ENCODE measurements at regions not wholly inside any gene's neighbourhood (a gene's known extent, or its start where the extent isn't known, plus 50 kb on each side); places are given as distances from the start of the nearest gene placed in this dataset.

DNA sequence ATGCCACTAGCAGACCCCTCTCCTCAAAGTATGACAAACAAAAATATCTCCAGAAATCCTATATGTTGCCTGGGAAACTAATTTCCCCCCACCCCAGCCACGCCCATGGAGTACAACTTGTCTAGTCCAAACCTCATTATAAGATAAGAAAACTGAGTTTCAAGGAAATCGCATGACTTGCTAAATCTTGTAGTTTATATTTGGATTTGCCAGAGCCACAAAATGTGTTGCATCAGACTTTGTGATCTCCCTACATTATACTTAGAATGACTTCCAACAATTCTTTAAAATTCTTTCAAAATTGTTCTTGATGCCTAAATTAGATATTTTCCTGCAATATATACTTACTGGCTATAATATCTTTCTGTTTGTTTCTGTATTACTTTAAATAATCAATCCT lies 1034.4 kb downstream of the IGSF11 start:
- Histone ChIP-seq H3K4me2 (ENCODE audit: low read length, poor library complexity, severe bottlenecking) (no peak overlapping the region), H2BK12ac (ENCODE audit: low read length in 2 of 2) (no peak overlapping the region), H3K4me3 (ENCODE audit: insufficient read depth in 1 of 2, low read depth in 1 of 2, low read length in 2 of 2) (no peak overlapping the region), H3K9ac (ENCODE audit: low read length) (no peak overlapping the region), H3K79me1 (replicated peaks; ENCODE audit: low read length, poor library complexity, severe bottlenecking) (no peaks in the 10 kb centered on the region), H2BK120ac (ENCODE audit: low read depth, low read length) (no peak overlapping the region), H2AK5ac (ENCODE audit: low read length, severe bottlenecking) (no peak overlapping the region), H3K27ac (ENCODE audit: low read length, poor library complexity, severe bottlenecking) (no peak overlapping the region), H4K8ac (ENCODE audit: low read length) (no peak overlapping the region), H3K4me1 (ENCODE audit: control insufficient read depth, insufficient read depth, low read depth, low read length) (peaks cover 9% of the 10 kb centered on the region), H3K9me3 (ENCODE audit: control insufficient read depth, low read length) (no peaks in the 10 kb centered on the region), H3K18ac (ENCODE audit: low read depth in 1 of 2, low read length in 2 of 2) (no peak overlapping the region), H2BK5ac (ENCODE audit: low read depth, low read length, poor library complexity, severe bottlenecking) (no peak overlapping the region), H3K23ac (ENCODE audit: low read length in 2 of 2) (no peak overlapping the region), H3K14ac (ENCODE audit: low read length in 2 of 2) (no peak overlapping the region), H2AFZ (ENCODE audit: low read depth, low read length) (no peak overlapping the region), H3K36me3 (ENCODE audit: control insufficient read depth in 1 of 2, insufficient read depth in 2 of 2, low read depth in 1 of 2, low read length in 2 of 2) (no peaks in the 10 kb centered on the region), H2BK15ac (ENCODE audit: low read depth, poor library complexity, severe bottlenecking) (no peak overlapping the region), H3K4ac (ENCODE audit: low read depth in 1 of 2, low read length in 2 of 2) (no peak overlapping the region), H3K27me3 (ENCODE audit: control insufficient read depth in 1 of 2, insufficient read depth in 1 of 2, low read length in 2 of 2) (peaks cover 0 to 19% of the 10 kb centered on the region in 2 experiments), H4K91ac (ENCODE audit: low read length) (no peak overlapping the region)
- no CpG with 5 or more reads among the region's 2 CpGs for WGBS
- peak; percentile 31 for DNase-seq

DNA sequence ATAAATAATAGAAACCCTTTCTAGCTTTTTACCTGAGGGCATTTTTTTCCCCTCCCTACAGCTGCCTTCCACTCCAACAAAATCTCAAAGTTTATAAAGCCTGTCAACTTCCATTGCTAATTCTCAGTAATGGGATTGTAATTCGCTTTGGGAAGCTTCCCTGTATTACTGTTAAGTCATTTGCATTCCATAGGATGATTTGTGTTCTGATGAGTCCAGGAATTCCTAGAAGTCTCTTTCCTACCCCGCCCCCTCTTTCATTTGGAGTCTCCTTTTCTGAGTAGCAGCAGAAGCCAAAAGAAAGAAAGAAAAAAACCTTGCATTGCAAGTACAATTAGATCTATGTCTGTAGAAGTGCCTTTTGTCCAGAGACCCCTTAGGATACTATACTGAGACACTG lies 1033.3 kb downstream of the IGSF11 start:
- no peak overlapping the region for H2BK120ac ChIP-seq (ENCODE audit: low read depth, low read length)
- no peak for DNase-seq
- no peak overlapping the region for H3K4me2 ChIP-seq (ENCODE audit: low read length, poor library complexity, severe bottlenecking)
- H3K4ac ChIP-seq (ENCODE audit: low read depth in 1 of 2, low read length in 2 of 2), result no peak overlapping the region
- no peak overlapping the region for H3K27ac ChIP-seq (ENCODE audit: low read length, poor library complexity, severe bottlenecking)
- no peak overlapping the region for H2AFZ ChIP-seq (ENCODE audit: low read depth, low read length)
- H3K9me3 ChIP-seq (ENCODE audit: control insufficient read depth, low read length), result no peaks in the 10 kb centered on the region
- no peak overlapping the region for H3K4me3 ChIP-seq (ENCODE audit: insufficient read depth in 1 of 2, low read depth in 1 of 2, low read length in 2 of 2)
- no peak overlapping the region for H3K9ac ChIP-seq (ENCODE audit: low read length)
- no peak overlapping the region for H2BK12ac ChIP-seq (ENCODE audit: low read length in 2 of 2)
- no peaks in the 10 kb centered on the region for H3K36me3 ChIP-seq (ENCODE audit: control insufficient read depth in 1 of 2, insufficient read depth in 2 of 2, low read depth in 1 of 2, low read length in 2 of 2)
- WGBS, result no CpG with 5 or more reads among the region's 2 CpGs
- no peak overlapping the region for H3K14ac ChIP-seq (ENCODE audit: low read length in 2 of 2)
- H3K79me1 ChIP-seq (replicated peaks; ENCODE audit: low read length, poor library complexity, severe bottlenecking), result no peaks in the 10 kb centered on the region
- no peak overlapping the region for H4K8ac ChIP-seq (ENCODE audit: low read length)
- no peak overlapping the region for H3K23ac ChIP-seq (ENCODE audit: low read length in 2 of 2)
- peaks cover 9% of the 10 kb centered on the region for H3K4me1 ChIP-seq (ENCODE audit: control insufficient read depth, insufficient read depth, low read depth, low read length)
- no peak overlapping the region for H3K18ac ChIP-seq (ENCODE audit: low read depth in 1 of 2, low read length in 2 of 2)
- no peak overlapping the region for H4K91ac ChIP-seq (ENCODE audit: low read length)
- no peak overlapping the region for H2BK5ac ChIP-seq (ENCODE audit: low read depth, low read length, poor library complexity, severe bottlenecking)
- peaks cover 0 to 9% of the 10 kb centered on the region in 2 experiments for H3K27me3 ChIP-seq (ENCODE audit: control insufficient read depth in 1 of 2, insufficient read depth in 1 of 2, low read length in 2 of 2)
- H2BK15ac ChIP-seq (ENCODE audit: low read depth, poor library complexity, severe bottlenecking), result no peak overlapping the region
- H2AK5ac ChIP-seq (ENCODE audit: low read length, severe bottlenecking), result no peak overlapping the region

DNA sequence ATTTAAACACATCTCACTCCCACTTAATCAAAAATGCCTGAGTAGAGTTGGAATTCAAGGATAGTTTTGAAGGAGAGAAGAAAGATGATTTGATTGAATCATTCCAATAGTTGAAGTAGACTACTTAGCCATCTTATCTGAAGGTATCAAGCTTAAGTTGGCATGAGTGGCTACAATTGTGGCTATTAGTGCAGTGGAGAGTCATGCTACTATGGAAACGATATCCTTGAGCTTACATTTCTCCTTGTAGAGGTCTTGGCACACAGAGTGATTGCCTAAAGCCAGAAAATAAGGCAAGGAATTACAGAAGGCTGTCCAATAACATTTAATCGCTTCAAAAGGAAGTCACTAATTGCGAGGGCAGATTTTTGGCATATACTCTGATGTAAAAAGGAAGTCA lies 1022.7 kb downstream of the IGSF11 start:
- WGBS, result 86% methylated on average over 3 of the region's 3 CpGs

DNA sequence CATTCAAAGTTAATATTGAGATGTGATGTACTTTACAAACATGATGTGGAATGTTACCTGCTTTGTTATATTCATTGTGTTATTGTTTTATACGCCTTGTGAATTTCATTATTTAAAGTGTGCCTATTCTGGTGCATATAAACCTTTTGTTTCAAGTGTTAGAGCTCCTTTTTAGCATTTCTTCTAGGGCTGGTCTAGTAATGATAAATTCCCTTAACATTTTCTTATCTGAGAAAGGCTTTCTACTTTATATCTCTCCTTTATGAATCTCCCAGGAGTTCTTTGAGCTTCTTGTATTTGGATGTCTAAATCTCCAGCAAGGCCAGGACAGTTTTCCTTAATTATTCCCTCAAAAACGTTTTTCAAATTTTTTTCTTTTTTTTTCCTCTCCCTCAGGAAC lies 1005.6 kb downstream of the IGSF11 start:
- no peak overlapping the region for H3K9ac ChIP-seq (ENCODE audit: low read length)
- WGBS, result 20% methylated on average over 1 of the region's 2 CpGs
- H2BK5ac ChIP-seq (ENCODE audit: low read depth, low read length, poor library complexity, severe bottlenecking), result no peak overlapping the region
- H3K9me3 ChIP-seq (ENCODE audit: control insufficient read depth, low read length), result peaks cover 42% of the 10 kb centered on the region
- no peak overlapping the region for H2BK12ac ChIP-seq (ENCODE audit: low read length in 2 of 2)
- H3K4ac ChIP-seq (ENCODE audit: low read depth in 1 of 2, low read length in 2 of 2), result no peak overlapping the region
- H3K36me3 ChIP-seq (ENCODE audit: control insufficient read depth in 1 of 2, insufficient read depth in 2 of 2, low read depth in 1 of 2, low read length in 2 of 2), result no peaks in the 10 kb centered on the region
- H3K4me2 ChIP-seq (ENCODE audit: low read length, poor library complexity, severe bottlenecking), result no peak overlapping the region
- H3K27me3 ChIP-seq (ENCODE audit: control insufficient read depth in 1 of 2, insufficient read depth in 1 of 2, low read length in 2 of 2), result no peaks in the 10 kb centered on the region
- H3K27ac ChIP-seq (ENCODE audit: low read length, poor library complexity, severe bottlenecking), result no peak overlapping the region
- H3K4me1 ChIP-seq (ENCODE audit: control insufficient read depth, insufficient read depth, low read depth, low read length), result no peaks in the 10 kb centered on the region
- no peak overlapping the region for H2BK15ac ChIP-seq (ENCODE audit: low read depth, poor library complexity, severe bottlenecking)
- no peak overlapping the region for H4K8ac ChIP-seq (ENCODE audit: low read length)
- no peak overlapping the region for H2BK120ac ChIP-seq (ENCODE audit: low read depth, low read length)
- H3K14ac ChIP-seq (ENCODE audit: low read length in 2 of 2), result no peak overlapping the region
- no peak overlapping the region for H4K91ac ChIP-seq (ENCODE audit: low read length)
- no peak overlapping the region for H3K23ac ChIP-seq (ENCODE audit: low read length in 2 of 2)
- DNase-seq, result no peak
- no peaks in the 10 kb centered on the region for H3K79me1 ChIP-seq (replicated peaks; ENCODE audit: low read length, poor library complexity, severe bottlenecking)
- no peak overlapping the region for H3K4me3 ChIP-seq (ENCODE audit: insufficient read depth in 1 of 2, low read depth in 1 of 2, low read length in 2 of 2)
- no peak overlapping the region for H2AK5ac ChIP-seq (ENCODE audit: low read length, severe bottlenecking)
- H2AFZ ChIP-seq (ENCODE audit: low read depth, low read length), result no peak overlapping the region
- no peak overlapping the region for H3K18ac ChIP-seq (ENCODE audit: low read depth in 1 of 2, low read length in 2 of 2)

More for the DNA sequence above, 1022.7 kb downstream of the IGSF11 start:
- H3K23ac ChIP-seq (ENCODE audit: low read length in 2 of 2), result no peak overlapping the region
- H3K18ac ChIP-seq (ENCODE audit: low read depth in 1 of 2, low read length in 2 of 2), result no peak overlapping the region
- no peak overlapping the region for H4K91ac ChIP-seq (ENCODE audit: low read length)
- H3K27me3 ChIP-seq (ENCODE audit: control insufficient read depth in 1 of 2, insufficient read depth in 1 of 2, low read length in 2 of 2), result no peaks in the 10 kb centered on the region
- H3K4ac ChIP-seq (ENCODE audit: low read depth in 1 of 2, low read length in 2 of 2), result no peak overlapping the region
- H3K4me3 ChIP-seq (ENCODE audit: insufficient read depth in 1 of 2, low read depth in 1 of 2, low read length in 2 of 2), result no peak overlapping the region
- peaks cover 6% of the 10 kb centered on the region for H3K9me3 ChIP-seq (ENCODE audit: control insufficient read depth, low read length)
- H2BK12ac ChIP-seq (ENCODE audit: low read length in 2 of 2), result no peak overlapping the region
- H2BK15ac ChIP-seq (ENCODE audit: low read depth, poor library complexity, severe bottlenecking), result no peak overlapping the region
- no peaks in the 10 kb centered on the region for H3K79me1 ChIP-seq (replicated peaks; ENCODE audit: low read length, poor library complexity, severe bottlenecking)
- no peaks in the 10 kb centered on the region for H3K4me1 ChIP-seq (ENCODE audit: control insufficient read depth, insufficient read depth, low read depth, low read length)
- no peaks in the 10 kb centered on the region for H3K36me3 ChIP-seq (ENCODE audit: control insufficient read depth in 1 of 2, insufficient read depth in 2 of 2, low read depth in 1 of 2, low read length in 2 of 2)
- no peak overlapping the region for H2BK5ac ChIP-seq (ENCODE audit: low read depth, low read length, poor library complexity, severe bottlenecking)
- no peak overlapping the region for H2AK5ac ChIP-seq (ENCODE audit: low read length, severe bottlenecking)
- H4K8ac ChIP-seq (ENCODE audit: low read length), result no peak overlapping the region
- H3K27ac ChIP-seq (ENCODE audit: low read length, poor library complexity, severe bottlenecking), result no peak overlapping the region
- H3K4me2 ChIP-seq (ENCODE audit: low read length, poor library complexity, severe bottlenecking), result no peak overlapping the region
- DNase-seq, result no peak
- no peak overlapping the region for H3K14ac ChIP-seq (ENCODE audit: low read length in 2 of 2)
- H3K9ac ChIP-seq (ENCODE audit: low read length), result no peak overlapping the region
- H2BK120ac ChIP-seq (ENCODE audit: low read depth, low read length), result no peak overlapping the region
- H2AFZ ChIP-seq (ENCODE audit: low read depth, low read length), result no peak overlapping the region

All from mesenchymal stem cell (in vitro differentiated cells and primary cell).